ENCODE measurements at regions not wholly inside any gene's neighbourhood (a gene's known extent, or its start where the extent isn't known, plus 50 kb on each side); places are given as distances from the start of the nearest gene placed in this dataset.

DNA sequence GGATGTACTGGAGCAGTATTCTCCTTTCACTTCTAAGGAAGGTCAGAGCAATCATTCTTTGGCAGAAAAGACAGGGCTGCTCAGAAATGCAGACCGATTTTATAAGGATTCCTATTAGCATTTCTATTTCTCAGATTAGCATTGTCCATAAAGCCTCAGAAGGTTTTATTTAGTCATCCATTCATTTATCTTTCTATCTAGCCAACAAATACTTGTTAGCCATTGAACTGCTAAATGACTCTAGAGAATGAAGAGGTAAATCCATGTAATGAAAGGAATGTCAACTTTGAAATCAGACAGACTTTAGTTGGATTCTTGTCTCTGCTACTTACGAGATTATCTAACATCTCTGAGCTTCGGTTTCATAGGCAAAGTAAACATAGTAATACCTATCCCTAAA lies 165.2 kb downstream of the SLC25A46 start:
- TF ChIP-seq, protein P1, sequence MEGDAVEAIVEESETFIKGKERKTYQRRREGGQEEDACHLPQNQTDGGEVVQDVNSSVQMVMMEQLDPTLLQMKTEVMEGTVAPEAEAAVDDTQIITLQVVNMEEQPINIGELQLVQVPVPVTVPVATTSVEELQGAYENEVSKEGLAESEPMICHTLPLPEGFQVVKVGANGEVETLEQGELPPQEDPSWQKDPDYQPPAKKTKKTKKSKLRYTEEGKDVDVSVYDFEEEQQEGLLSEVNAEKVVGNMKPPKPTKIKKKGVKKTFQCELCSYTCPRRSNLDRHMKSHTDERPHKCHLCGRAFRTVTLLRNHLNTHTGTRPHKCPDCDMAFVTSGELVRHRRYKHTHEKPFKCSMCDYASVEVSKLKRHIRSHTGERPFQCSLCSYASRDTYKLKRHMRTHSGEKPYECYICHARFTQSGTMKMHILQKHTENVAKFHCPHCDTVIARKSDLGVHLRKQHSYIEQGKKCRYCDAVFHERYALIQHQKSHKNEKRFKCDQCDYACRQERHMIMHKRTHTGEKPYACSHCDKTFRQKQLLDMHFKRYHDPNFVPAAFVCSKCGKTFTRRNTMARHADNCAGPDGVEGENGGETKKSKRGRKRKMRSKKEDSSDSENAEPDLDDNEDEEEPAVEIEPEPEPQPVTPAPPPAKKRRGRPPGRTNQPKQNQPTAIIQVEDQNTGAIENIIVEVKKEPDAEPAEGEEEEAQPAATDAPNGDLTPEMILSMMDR (IDR thresholded peaks at IDR 0.05), result no peak
- Mint-ChIP-seq H3K36me3 (no peaks in the 10 kb centered on the region), H3K4me1 (no peaks in the 10 kb centered on the region), H3K27ac (no peak overlapping the region), H3K4me3 (no peak overlapping the region), H3K9me3 (peaks cover 6 to 14% of the 10 kb centered on the region in 2 donors), H3K27me3 (ENCODE audit: low read depth in 2 of 2) (no peaks in the 10 kb centered on the region)
- 91% methylated on average over 1 of the region's 3 CpGs for WGBS (ENCODE audit: insufficient coverage)
- no peaks in the 10 kb centered on the region for H3K36me3 ChIP-seq (ENCODE audit: control insufficient read depth, insufficient read depth, low read length)
- no peaks in the 10 kb centered on the region for H3K4me1 ChIP-seq (ENCODE audit: control insufficient read depth, insufficient read depth, low read length)
- no peak overlapping the region for H3K27ac ChIP-seq (ENCODE audit: low read length)
- no peak for ATAC-seq
- intact Hi-C loops (cut with micrococcal nuclease), result no loop called here
- no peaks in the 10 kb centered on the region for H3K27me3 ChIP-seq (ENCODE audit: control insufficient read depth, insufficient read depth, low read length)
- H3K4me3 ChIP-seq (ENCODE audit: low read length), result no peak overlapping the region
- no peak for DNase-seq
- H3K9me3 ChIP-seq (ENCODE audit: control insufficient read depth, insufficient read depth, low read length), result no peaks in the 10 kb centered on the region

DNA sequence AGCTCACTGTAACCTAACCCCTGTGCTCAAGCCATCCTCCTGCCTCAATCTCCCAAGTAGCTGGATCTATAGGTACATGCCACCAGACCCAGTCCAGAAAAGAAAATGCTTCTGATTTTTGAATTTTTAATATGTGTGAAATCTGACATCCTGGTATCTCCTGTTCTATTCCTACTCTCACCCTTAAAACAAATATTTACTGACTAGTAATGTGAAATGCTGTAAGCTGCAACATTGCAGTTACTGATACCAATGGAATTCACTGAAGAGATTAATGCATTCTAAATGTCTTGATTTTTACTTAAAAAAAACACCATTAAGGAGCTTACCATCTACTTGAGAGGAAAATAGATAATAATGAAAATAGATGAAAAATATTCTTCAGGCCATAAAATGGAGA lies 162.7 kb upstream of the TSLP start:
- no peak overlapping the region for H3K27ac ChIP-seq (ENCODE audit: low read length)
- intact Hi-C loops (cut with micrococcal nuclease), result no loop called here
- ATAC-seq, result no peak
- H3K27ac Mint-ChIP-seq, result no peak overlapping the region
- no peaks in the 10 kb centered on the region for H3K27me3 ChIP-seq (ENCODE audit: control insufficient read depth, insufficient read depth, low read length)
- H3K36me3 Mint-ChIP-seq, result peaks cover 7% of the 10 kb centered on the region
- H3K4me1 ChIP-seq (ENCODE audit: control insufficient read depth, insufficient read depth, low read length), result no peaks in the 10 kb centered on the region
- H3K4me3 ChIP-seq (ENCODE audit: low read length), result no peak overlapping the region
- no peaks in the 10 kb centered on the region for H3K36me3 ChIP-seq (ENCODE audit: control insufficient read depth, insufficient read depth, low read length)
- TF ChIP-seq, protein P1 (IDR thresholded peaks at IDR 0.05), result no peak
- peaks cover 3 to 13% of the 10 kb centered on the region in 2 donors for H3K9me3 Mint-ChIP-seq
- H3K4me1 Mint-ChIP-seq, result no peaks in the 10 kb centered on the region
- H3K27me3 Mint-ChIP-seq (ENCODE audit: low read depth in 2 of 2), result no peaks in the 10 kb centered on the region
- H3K9me3 ChIP-seq (ENCODE audit: control insufficient read depth, insufficient read depth, low read length), result no peaks in the 10 kb centered on the region
- H3K4me3 Mint-ChIP-seq, result no peak overlapping the region
- DNase-seq, result no peak

DNA sequence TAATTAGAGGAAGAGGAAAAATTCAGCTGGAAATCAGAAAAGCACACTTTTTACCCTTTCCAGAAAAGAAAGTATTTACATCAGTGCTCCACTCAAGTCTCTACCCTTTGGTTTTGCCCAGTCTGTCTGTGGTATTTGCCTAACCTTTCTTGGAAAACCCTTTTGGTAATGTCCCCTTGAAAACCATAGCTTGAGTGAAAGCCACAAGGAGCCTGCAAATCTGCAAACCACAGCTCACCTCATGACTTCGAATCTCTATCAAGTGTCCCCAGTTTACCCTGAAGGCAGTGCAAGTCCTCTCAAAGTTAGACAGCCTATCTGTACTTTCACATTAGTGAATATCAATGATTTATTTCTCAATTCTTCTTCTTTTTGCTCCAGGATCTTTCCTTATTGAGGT lies 162.1 kb upstream of the TSLP start:
- TF ChIP-seq, protein P1 (IDR thresholded peaks at IDR 0.05), result no peak
- Histone ChIP-seq H3K36me3 (ENCODE audit: control insufficient read depth, insufficient read depth, low read length) (no peaks in the 10 kb centered on the region), H3K4me1 (ENCODE audit: control insufficient read depth, insufficient read depth, low read length) (no peaks in the 10 kb centered on the region), H3K27ac (ENCODE audit: low read length) (no peak overlapping the region), H3K27me3 (ENCODE audit: control insufficient read depth, insufficient read depth, low read length) (no peaks in the 10 kb centered on the region), H3K4me3 (ENCODE audit: low read length) (no peak overlapping the region), H3K9me3 (ENCODE audit: control insufficient read depth, insufficient read depth, low read length) (no peaks in the 10 kb centered on the region)
- H3K4me3 Mint-ChIP-seq, result no peak overlapping the region
- ATAC-seq, result no peak
- intact Hi-C loops (cut with micrococcal nuclease), result no loop called here
- DNase-seq, result no peak
- 71% methylated on average over 1 of the region's 1 CpG for WGBS (ENCODE audit: insufficient coverage)
- no peak overlapping the region for H3K27ac Mint-ChIP-seq
- H3K9me3 Mint-ChIP-seq, result peaks cover 3 to 13% of the 10 kb centered on the region in 2 donors
- peaks cover 7% of the 10 kb centered on the region for H3K36me3 Mint-ChIP-seq
- no peaks in the 10 kb centered on the region for H3K27me3 Mint-ChIP-seq (ENCODE audit: low read depth in 2 of 2)
- H3K4me1 Mint-ChIP-seq, result no peaks in the 10 kb centered on the region

DNA sequence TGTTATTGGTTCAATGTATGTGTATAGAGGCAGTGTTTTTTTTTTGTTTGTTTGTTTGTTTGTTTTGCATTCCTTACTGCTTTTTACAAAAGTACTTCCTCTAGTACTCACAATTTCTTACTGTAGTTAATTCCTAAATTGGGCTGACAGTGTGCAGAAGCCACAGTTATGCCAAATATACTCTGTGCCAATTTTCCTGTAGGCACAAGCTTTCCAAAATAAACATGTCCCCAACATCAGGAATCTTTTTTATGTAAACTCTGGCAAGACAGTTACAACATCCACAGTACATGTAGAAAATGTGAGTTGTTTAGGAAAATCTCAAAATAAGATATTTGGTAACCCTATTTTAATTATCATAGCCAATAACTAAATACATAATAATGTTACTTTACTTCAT lies 161.6 kb upstream of the TSLP start:
- Histone ChIP-seq H3K4me3 (ENCODE audit: low read length) (no peak overlapping the region), H3K36me3 (ENCODE audit: control insufficient read depth, insufficient read depth, low read length) (no peaks in the 10 kb centered on the region), H3K9me3 (ENCODE audit: control insufficient read depth, insufficient read depth, low read length) (no peaks in the 10 kb centered on the region), H3K27ac (ENCODE audit: low read length) (no peak overlapping the region), H3K4me1 (ENCODE audit: control insufficient read depth, insufficient read depth, low read length) (no peaks in the 10 kb centered on the region), H3K27me3 (ENCODE audit: control insufficient read depth, insufficient read depth, low read length) (no peaks in the 10 kb centered on the region)
- no peak for ATAC-seq
- peaks cover 3 to 13% of the 10 kb centered on the region in 2 donors for H3K9me3 Mint-ChIP-seq
- H3K27me3 Mint-ChIP-seq (ENCODE audit: low read depth in 2 of 2), result no peaks in the 10 kb centered on the region
- H3K27ac Mint-ChIP-seq, result no peak overlapping the region
- H3K4me1 Mint-ChIP-seq, result no peaks in the 10 kb centered on the region
- no peak for DNase-seq
- TF ChIP-seq, protein P1 (IDR thresholded peaks at IDR 0.05), result no peak
- peaks cover 7% of the 10 kb centered on the region for H3K36me3 Mint-ChIP-seq
- no peak overlapping the region for H3K4me3 Mint-ChIP-seq
- intact Hi-C loops (cut with micrococcal nuclease), result no loop called here
